Right atrium auricular region (tissue), 2 donors: ENCODE measurements at regions not wholly inside any gene's neighbourhood (a gene's known extent, or its start where the extent isn't known, plus 50 kb on each side); places are given as distances from the start of the nearest gene placed in this dataset.
"Not testable (repeated sequence)": the region's sequence is repeated elsewhere in the genome, so short reads cannot be mapped to it uniquely, and the experiment has no call there.

Experiments used
- DNase-seq: peaks from one replicate; pipeline ENCODE4 v3.0.0-alpha.2; 2019; ENCODE audit warnings: low spot score
- H3K27ac ChIP-seq, 2 donors: fragments of 200-600 bp; sonication (generic); 1 replicate in 1 of 2; 2 replicates in 1 of 2; pipeline ENCODE4 v1.5.1; 2016 to 2019
- H3K27me3 ChIP-seq, 2 donors: fragments of 200-600 bp; sonication (generic); one replicate each; pipeline versions ENCODE4 v1.5.1 to v1.6.0; 2017 to 2019
- H3K36me3 ChIP-seq: fragments of 200-600 bp; sonication (generic); one replicate; pipeline ENCODE4 v1.5.1; 2016
- H3K4me1 ChIP-seq, 2 donors: fragments of 200-600 bp; sonication (generic); one replicate each; pipeline versions ENCODE4 v1.5.1 to v1.6.0; 2017 to 2019
- H3K4me3 ChIP-seq, 2 donors: fragments of 200-600 bp; sonication (generic); 1 replicate in 1 of 2; 2 replicates in 1 of 2; pipeline ENCODE4 v1.5.1; 2017 to 2019; ENCODE audit warnings: mild to moderate bottlenecking in 1 of 2, moderate library complexity in 1 of 2
- H3K9me3 ChIP-seq, 2 donors: fragments of 200-600 bp; sonication (generic); one replicate each; pipeline ENCODE4 v1.5.1; 2019
- TF ChIP-seq, protein P1 (sequence below), 2 donors: fragments of 200-600 bp; sonication (generic); IDR thresholded peaks; one replicate each; pipeline ENCODE4 v1.5.1; 2019; ENCODE audit warnings: antibody characterized with exemption in 2 of 2

DNA sequence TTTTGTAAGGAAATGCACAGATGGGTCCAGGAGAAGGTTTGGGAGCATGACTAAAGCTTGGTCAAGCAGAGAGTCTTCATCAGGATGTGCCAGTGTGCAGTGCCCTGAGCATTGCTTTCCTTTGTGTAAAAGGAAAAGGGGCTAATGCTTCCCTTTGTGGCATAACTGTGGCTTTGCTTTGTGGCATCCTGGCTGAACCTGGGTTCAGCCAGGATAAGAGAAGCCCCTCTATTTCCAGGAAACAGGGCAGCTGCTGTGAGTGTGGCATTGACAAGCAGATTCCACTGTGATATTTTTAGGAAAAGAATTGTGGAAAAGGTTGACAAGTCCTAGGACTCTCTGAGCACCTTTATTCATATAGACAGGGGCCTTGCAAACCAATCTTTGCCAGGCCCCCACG is 193.4 kb upstream of the CXCL12 start:
- no peak overlapping the region for H3K27ac ChIP-seq
- TF ChIP-seq, protein P1, sequence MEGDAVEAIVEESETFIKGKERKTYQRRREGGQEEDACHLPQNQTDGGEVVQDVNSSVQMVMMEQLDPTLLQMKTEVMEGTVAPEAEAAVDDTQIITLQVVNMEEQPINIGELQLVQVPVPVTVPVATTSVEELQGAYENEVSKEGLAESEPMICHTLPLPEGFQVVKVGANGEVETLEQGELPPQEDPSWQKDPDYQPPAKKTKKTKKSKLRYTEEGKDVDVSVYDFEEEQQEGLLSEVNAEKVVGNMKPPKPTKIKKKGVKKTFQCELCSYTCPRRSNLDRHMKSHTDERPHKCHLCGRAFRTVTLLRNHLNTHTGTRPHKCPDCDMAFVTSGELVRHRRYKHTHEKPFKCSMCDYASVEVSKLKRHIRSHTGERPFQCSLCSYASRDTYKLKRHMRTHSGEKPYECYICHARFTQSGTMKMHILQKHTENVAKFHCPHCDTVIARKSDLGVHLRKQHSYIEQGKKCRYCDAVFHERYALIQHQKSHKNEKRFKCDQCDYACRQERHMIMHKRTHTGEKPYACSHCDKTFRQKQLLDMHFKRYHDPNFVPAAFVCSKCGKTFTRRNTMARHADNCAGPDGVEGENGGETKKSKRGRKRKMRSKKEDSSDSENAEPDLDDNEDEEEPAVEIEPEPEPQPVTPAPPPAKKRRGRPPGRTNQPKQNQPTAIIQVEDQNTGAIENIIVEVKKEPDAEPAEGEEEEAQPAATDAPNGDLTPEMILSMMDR (IDR thresholded peaks at IDR 0.05) = no peak
- H3K4me1 ChIP-seq = no peaks in the 10 kb centered on the region
- H3K9me3 ChIP-seq = no peaks in the 10 kb centered on the region
- no peak for DNase-seq
- H3K4me3 ChIP-seq = no peak overlapping the region
- no peaks in the 10 kb centered on the region for H3K27me3 ChIP-seq
- no peaks in the 10 kb centered on the region for H3K36me3 ChIP-seq

DNA sequence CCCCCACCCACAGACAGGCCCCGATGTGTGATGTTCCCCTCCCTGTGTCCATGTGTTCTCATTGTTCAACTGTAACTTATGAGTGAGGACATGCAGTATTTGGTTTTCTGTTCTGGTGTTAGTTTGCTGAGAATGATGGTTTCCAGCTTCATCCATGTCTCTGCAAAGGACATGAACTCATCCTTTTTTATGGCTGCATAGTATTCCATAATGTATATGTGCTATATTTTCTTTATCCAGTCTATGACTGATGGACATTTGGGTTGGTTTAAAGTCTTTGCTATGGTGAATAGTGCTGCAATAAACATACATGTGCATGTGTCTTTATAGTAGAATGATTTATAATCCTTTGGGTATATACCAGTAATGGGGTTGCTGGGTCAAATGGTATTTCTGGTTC is 194.1 kb upstream of the CXCL12 start:
- not testable (repeated sequence) for H3K27me3 ChIP-seq, H3K36me3 ChIP-seq, DNase-seq, H3K4me1 ChIP-seq, H3K27ac ChIP-seq, H3K4me3 ChIP-seq, H3K9me3 ChIP-seq

DNA sequence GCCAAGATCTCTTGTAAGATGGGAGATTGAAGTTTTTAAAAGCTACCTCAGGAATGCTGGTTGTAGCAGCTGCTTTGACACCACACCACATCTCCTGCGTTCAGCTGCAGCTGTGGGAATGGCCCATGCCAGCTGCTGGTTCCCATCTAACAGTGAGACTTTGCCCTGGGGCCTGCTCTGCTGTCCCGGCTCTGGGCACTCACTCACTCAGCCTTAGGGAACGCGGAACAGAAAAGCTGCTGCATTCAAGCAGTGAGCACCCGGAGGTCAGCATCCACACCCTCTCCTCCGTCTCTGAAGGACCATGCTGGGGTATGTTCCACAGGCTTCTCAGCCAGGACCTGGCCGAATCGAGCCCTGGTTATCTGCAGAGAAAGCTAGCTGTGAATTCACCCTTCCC is 197.1 kb upstream of the CXCL12 start:
- no peaks in the 10 kb centered on the region for H3K36me3 ChIP-seq
- no peaks in the 10 kb centered on the region for H3K27me3 ChIP-seq
- DNase-seq = no peak
- no peaks in the 10 kb centered on the region for H3K9me3 ChIP-seq
- H3K4me1 ChIP-seq = no peaks in the 10 kb centered on the region
- peak overlapping the region in 1 of 2 donors; percentile 2 for H3K27ac ChIP-seq
- TF ChIP-seq, protein P1 (IDR thresholded peaks at IDR 0.05) = no peak
- H3K4me3 ChIP-seq = no peak overlapping the region

DNA sequence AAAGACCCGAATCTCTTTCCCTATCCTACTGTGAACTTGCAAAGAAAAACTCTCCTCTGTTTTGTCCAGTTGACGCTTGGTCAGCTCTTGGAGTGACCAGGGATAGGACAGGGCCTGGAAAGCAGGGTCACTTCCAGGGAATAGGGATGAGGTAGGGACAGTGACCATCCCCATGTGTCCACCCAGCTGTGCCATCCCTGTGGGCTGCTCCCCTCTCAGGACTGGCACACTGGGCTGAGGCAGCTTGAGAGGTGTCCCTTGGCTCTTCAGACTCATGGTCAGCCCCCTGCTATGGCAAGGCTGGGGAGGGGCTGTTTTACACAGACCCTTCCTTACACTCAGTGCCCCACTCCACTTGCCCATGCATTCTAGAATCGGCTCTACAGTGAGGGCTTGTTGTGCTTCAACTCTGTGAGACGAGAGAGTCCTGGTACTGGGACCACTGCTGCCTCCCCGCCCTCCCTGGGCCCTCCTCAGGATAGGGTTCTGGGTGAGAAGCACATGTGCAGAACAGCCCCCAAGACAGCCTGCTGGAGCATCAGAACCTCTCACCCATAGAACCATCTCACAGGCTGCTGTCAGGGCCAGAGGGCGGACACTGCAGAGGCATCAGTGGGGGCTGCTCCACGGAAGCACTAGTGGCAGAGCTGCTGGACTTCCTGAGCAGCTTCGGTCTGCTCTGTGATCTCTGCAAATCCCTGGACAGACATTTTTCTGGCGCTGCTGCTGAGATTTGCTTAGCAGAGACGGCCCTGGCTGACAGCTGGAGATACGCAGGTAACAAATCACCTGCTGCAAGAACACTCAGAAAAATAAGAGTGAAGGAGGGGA is 202.8 kb upstream of the CXCL12 start:
- TF ChIP-seq, protein P1 (IDR thresholded peaks at IDR 0.05) = no peak
- Histone ChIP-seq H3K27ac (no peak overlapping the region), H3K27me3 (no peaks in the 10 kb centered on the region), H3K9me3 (no peaks in the 10 kb centered on the region), H3K4me3 (no peak overlapping the region), H3K4me1 (no peaks in the 10 kb centered on the region), H3K36me3 (no peaks in the 10 kb centered on the region)
- no peak for DNase-seq

DNA sequence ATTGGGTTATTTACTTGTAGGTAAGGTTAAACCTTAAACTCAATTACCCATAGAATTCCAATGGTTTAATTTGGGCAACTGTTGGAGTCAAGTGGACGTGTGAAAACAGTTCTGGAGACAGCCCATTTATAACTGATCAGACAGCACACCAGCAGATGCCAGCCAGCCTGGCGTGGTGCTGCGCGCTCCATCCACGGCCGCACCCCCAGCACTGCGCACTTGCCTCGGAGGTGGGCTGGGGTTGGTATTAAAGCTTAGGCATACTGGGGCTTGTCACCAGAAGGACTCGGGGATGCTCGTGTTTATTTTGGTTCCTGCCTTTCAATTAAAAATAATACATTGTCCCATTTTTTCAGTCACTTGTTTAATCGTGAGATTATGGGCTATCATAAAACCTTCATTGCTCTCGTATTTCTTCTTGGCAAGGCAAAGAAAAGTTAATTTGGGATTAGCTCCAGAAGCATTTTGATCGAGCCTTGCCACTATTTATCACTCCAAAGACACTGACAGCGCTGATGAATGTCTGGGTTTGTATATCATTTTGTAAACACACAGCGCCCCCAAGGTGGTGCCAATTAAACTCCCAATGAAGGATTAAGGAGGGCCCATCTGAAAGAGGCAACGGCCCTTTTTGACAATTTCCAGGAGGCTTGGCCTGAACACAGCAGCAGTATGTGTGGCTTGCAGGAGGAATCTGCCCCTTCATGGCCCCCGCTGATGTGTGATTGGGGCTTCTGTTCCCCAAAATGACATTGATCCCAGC is 204.5 kb upstream of the CXCL12 start:
- H3K27me3 ChIP-seq = no peaks in the 10 kb centered on the region
- no peak overlapping the region for H3K27ac ChIP-seq
- DNase-seq = no peak
- H3K4me1 ChIP-seq = no peaks in the 10 kb centered on the region
- H3K9me3 ChIP-seq = no peaks in the 10 kb centered on the region
- TF ChIP-seq, protein P1 (IDR thresholded peaks at IDR 0.05) = no peak
- H3K4me3 ChIP-seq = no peak overlapping the region
- H3K36me3 ChIP-seq = no peaks in the 10 kb centered on the region

DNA sequence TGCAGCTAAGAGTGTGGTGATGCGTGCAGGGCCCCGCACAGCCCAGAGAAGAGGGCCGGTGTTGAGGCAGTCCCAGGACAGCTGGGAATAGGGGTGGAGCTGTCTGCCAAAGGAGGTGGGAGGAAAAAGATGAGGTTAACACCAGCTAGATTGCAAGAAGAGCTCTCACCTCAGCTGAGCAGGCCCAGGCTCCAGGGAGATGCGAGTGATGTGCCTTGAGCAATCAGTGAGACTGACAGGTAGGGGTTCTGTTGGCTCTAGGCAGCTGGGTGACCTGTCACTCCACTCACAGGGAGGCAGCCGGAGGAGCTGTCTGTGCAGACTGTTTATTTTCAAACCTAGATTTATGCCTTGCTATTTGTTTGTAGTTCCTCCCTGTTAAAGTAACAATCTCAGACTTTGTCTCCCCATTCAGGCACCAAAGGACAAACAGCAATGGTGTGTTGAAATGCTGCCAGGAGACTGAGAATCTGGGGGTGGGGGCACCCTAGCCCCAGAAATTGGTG is 205.1 kb upstream of the CXCL12 start:
- Histone ChIP-seq H3K4me3 (no peak overlapping the region), H3K27me3 (no peaks in the 10 kb centered on the region), H3K27ac (no peak overlapping the region), H3K9me3 (no peaks in the 10 kb centered on the region), H3K36me3 (no peaks in the 10 kb centered on the region), H3K4me1 (no peaks in the 10 kb centered on the region)
- TF ChIP-seq, protein P1 (IDR thresholded peaks at IDR 0.05) = no peak
- no peak for DNase-seq
